ENCODE measurements at regions not wholly inside any gene's neighbourhood (a gene's known extent, or its start where the extent isn't known, plus 50 kb on each side); places are given as distances from the start of the nearest gene placed in this dataset.

- no peak for TF ChIP-seq CTCF (IDR thresholded peaks at IDR 0.05; ENCODE audit: partially characterized antibody, unreplicated experiment)
- peaks cover 1% of the 10 kb centered on the region for H3K9me3 Mint-ChIP-seq (ENCODE audit: unreplicated experiment)
- H3K4me3 Mint-ChIP-seq (ENCODE audit: unreplicated experiment), result no peak overlapping the region
- H3K27me3 Mint-ChIP-seq (ENCODE audit: unreplicated experiment), result peaks cover 5% of the 10 kb centered on the region
- H3K27ac Mint-ChIP-seq (ENCODE audit: unreplicated experiment), result no peak overlapping the region
- no peaks in the 10 kb centered on the region for H3K4me1 Mint-ChIP-seq (ENCODE audit: low read depth, unreplicated experiment)
- H3K36me3 Mint-ChIP-seq (ENCODE audit: unreplicated experiment), result peaks cover 7% of the 10 kb centered on the region
- DNase-seq, result no peak
Measured at GRCh38 chr2:171225302-171225980, 64.7 kb upstream of the TLK1 start.

GRCh38 chr2:171217330-171217729 lies 56.6 kb upstream of the TLK1 start:
- no peaks in the 10 kb centered on the region for H3K4me1 Mint-ChIP-seq (ENCODE audit: low read depth, unreplicated experiment)
- H3K27ac Mint-ChIP-seq (ENCODE audit: unreplicated experiment), result no peak overlapping the region
- no peak for DNase-seq
- peaks cover 2% of the 10 kb centered on the region for H3K27me3 Mint-ChIP-seq (ENCODE audit: unreplicated experiment)
- H3K9me3 Mint-ChIP-seq (ENCODE audit: unreplicated experiment), result peaks cover 2% of the 10 kb centered on the region
- H3K36me3 Mint-ChIP-seq (ENCODE audit: unreplicated experiment), result no peaks in the 10 kb centered on the region
- no peak for TF ChIP-seq CTCF (IDR thresholded peaks at IDR 0.05; ENCODE audit: partially characterized antibody, unreplicated experiment)
- no peak overlapping the region for H3K4me3 Mint-ChIP-seq (ENCODE audit: unreplicated experiment)

GRCh38 chr2:171216631-171217030 lies 55.9 kb upstream of the TLK1 start:
- Mint-ChIP-seq H3K27ac (ENCODE audit: unreplicated experiment) (no peak overlapping the region), H3K4me1 (ENCODE audit: low read depth, unreplicated experiment) (no peaks in the 10 kb centered on the region), H3K36me3 (ENCODE audit: unreplicated experiment) (no peaks in the 10 kb centered on the region), H3K9me3 (ENCODE audit: unreplicated experiment) (peaks cover 2% of the 10 kb centered on the region), H3K4me3 (ENCODE audit: unreplicated experiment) (no peak overlapping the region), H3K27me3 (ENCODE audit: unreplicated experiment) (peaks cover 2% of the 10 kb centered on the region)
- TF ChIP-seq CTCF (IDR thresholded peaks at IDR 0.05; ENCODE audit: partially characterized antibody, unreplicated experiment), result no peak
- no peak for DNase-seq

- no peak for DNase-seq
- Mint-ChIP-seq H3K27ac (ENCODE audit: unreplicated experiment) (no peak overlapping the region), H3K4me3 (ENCODE audit: unreplicated experiment) (no peak overlapping the region), H3K27me3 (ENCODE audit: unreplicated experiment) (peaks cover 2% of the 10 kb centered on the region), H3K9me3 (ENCODE audit: unreplicated experiment) (no peaks in the 10 kb centered on the region), H3K4me1 (ENCODE audit: low read depth, unreplicated experiment) (no peaks in the 10 kb centered on the region), H3K36me3 (ENCODE audit: unreplicated experiment) (no peaks in the 10 kb centered on the region)
- TF ChIP-seq CTCF (IDR thresholded peaks at IDR 0.05; ENCODE audit: partially characterized antibody, unreplicated experiment), result no peak
Measured at GRCh38 chr2:171214093-171214492, 53.4 kb upstream of the TLK1 start.

- no peaks in the 10 kb centered on the region for H3K9me3 Mint-ChIP-seq (ENCODE audit: unreplicated experiment)
- no peak for TF ChIP-seq CTCF (IDR thresholded peaks at IDR 0.05; ENCODE audit: partially characterized antibody, unreplicated experiment)
- no peak overlapping the region for H3K27ac Mint-ChIP-seq (ENCODE audit: unreplicated experiment)
- no peaks in the 10 kb centered on the region for H3K4me1 Mint-ChIP-seq (ENCODE audit: low read depth, unreplicated experiment)
- no peak for DNase-seq
- H3K4me3 Mint-ChIP-seq (ENCODE audit: unreplicated experiment), result no peak overlapping the region
- peaks cover 2% of the 10 kb centered on the region for H3K27me3 Mint-ChIP-seq (ENCODE audit: unreplicated experiment)
- H3K36me3 Mint-ChIP-seq (ENCODE audit: unreplicated experiment), result no peaks in the 10 kb centered on the region
Measured at GRCh38 chr2:171210864-171211431, 50.3 kb upstream of the TLK1 start.

All from glutamatergic neuron (in vitro differentiated cells).